HepG2 (cell line): ENCODE measurements at regions not wholly inside any gene's neighbourhood (a gene's known extent, or its start where the extent isn't known, plus 50 kb on each side); places are given as distances from the start of the nearest gene placed in this dataset.

Experiments
- FOSL2 ChIP-seq: sonication (generic); formaldehyde crosslinking; IDR thresholded peaks from 2 replicates; pipeline ENCODE4 v1.4.0; 2020; ENCODE audit warnings: missing genetic modification reagents
- GLI4 ChIP-seq: sonication (generic); formaldehyde crosslinking; IDR thresholded peaks from 2 replicates; pipeline ENCODE4 v1.5.1; 2020; ENCODE audit warnings: missing genetic modification reagents, mild to moderate bottlenecking, moderate library complexity, borderline replicate concordance
- KDM2A ChIP-seq: sonication (generic); formaldehyde crosslinking; IDR thresholded peaks from 2 replicates; pipeline ENCODE4 v1.4.0; 2020; ENCODE audit warnings: low read depth, missing genetic modification reagents, borderline replicate concordance
- NFYC ChIP-seq: IDR thresholded peaks from 2 replicates; pipeline ENCODE4 v1.6.1; 2016; ENCODE audit warnings: missing genetic modification reagents, missing compliant biosample characterization
- PHF5A ChIP-seq: IDR thresholded peaks from one replicate; pipeline ENCODE4 v1.6.1; 2018; ENCODE audit warnings: low read depth, missing genetic modification reagents; ENCODE audit not compliant: unreplicated experiment
- PRMT3 ChIP-seq: sonication (generic); formaldehyde crosslinking; IDR thresholded peaks from 2 replicates; pipeline ENCODE4 v1.8.1; 2022; ENCODE audit warnings: low read depth, mild to moderate bottlenecking, moderate library complexity, missing genetic modification reagents, borderline replicate concordance
- PRPF4 ChIP-seq: fragments of 200-400 bp; formaldehyde crosslinking; IDR thresholded peaks from 2 replicates; pipeline ENCODE4 v1.6.1; 2016; ENCODE audit warnings: low read length, low read depth; ENCODE audit not compliant: poor library complexity, severe bottlenecking
- ZBTB3 ChIP-seq: sonication (generic); formaldehyde crosslinking; IDR thresholded peaks from 2 replicates; pipeline ENCODE4 v1.4.0; 2020; ENCODE audit warnings: low read depth, mild to moderate bottlenecking, moderate library complexity, missing genetic modification reagents, borderline replicate concordance
- ZBTB7A ChIP-seq: sonication (generic); formaldehyde crosslinking; IDR thresholded peaks from 2 replicates; pipeline ENCODE4 v1.8.0; 2022; ENCODE audit warnings: mild to moderate bottlenecking, missing genetic modification reagents
- ZFAT ChIP-seq: sonication (generic); formaldehyde crosslinking; conservative IDR thresholded peaks from 2 replicates; pipeline ENCODE4 v1.8.1; 2023; ENCODE audit warnings: missing genetic modification reagents, inconsistent platforms
- ZFP90 ChIP-seq: sonication (generic); formaldehyde crosslinking; IDR thresholded peaks from 2 replicates; pipeline ENCODE4 v1.8.0; 2022; ENCODE audit warnings: missing genetic modification reagents, mild to moderate bottlenecking, inconsistent platforms, borderline replicate concordance
- ZNF225 ChIP-seq: sonication (generic); formaldehyde crosslinking; IDR thresholded peaks from 2 replicates; pipeline ENCODE4 v1.4.0; 2020; ENCODE audit warnings: mild to moderate bottlenecking, missing genetic modification reagents
- ZNF44 ChIP-seq: sonication (generic); formaldehyde crosslinking; IDR thresholded peaks from 2 replicates; pipeline ENCODE4 v1.5.1; 2020; ENCODE audit warnings: mild to moderate bottlenecking, missing genetic modification reagents
- ZNF496 ChIP-seq: sonication (generic); formaldehyde crosslinking; IDR thresholded peaks from 2 replicates; pipeline ENCODE4 v1.8.1; 2023; ENCODE audit warnings: mild to moderate bottlenecking, moderate library complexity, missing genetic modification reagents; ENCODE audit not compliant: insufficient replicate concordance
- ZNF564 ChIP-seq: sonication (generic); formaldehyde crosslinking; IDR thresholded peaks from 2 replicates; pipeline ENCODE4 v1.8.1; 2023; ENCODE audit warnings: mild to moderate bottlenecking, missing genetic modification reagents
- ZNF569 ChIP-seq: sonication (generic); formaldehyde crosslinking; IDR thresholded peaks from 2 replicates; pipeline ENCODE4 v1.5.0; 2020; ENCODE audit warnings: mild to moderate bottlenecking, missing genetic modification reagents, moderate library complexity, borderline replicate concordance
- ZNF577 ChIP-seq: sonication (generic); formaldehyde crosslinking; IDR thresholded peaks from 2 replicates; pipeline ENCODE4 v1.4.0; 2020; ENCODE audit warnings: mild to moderate bottlenecking, low read depth, missing genetic modification reagents, borderline replicate concordance
- ZNF724P ChIP-seq: sonication (generic); formaldehyde crosslinking; IDR thresholded peaks from 2 replicates; pipeline ENCODE4 v1.8.0; 2022; ENCODE audit warnings: missing genetic modification reagents, borderline replicate concordance
- ZSCAN9 ChIP-seq: IDR thresholded peaks from 2 replicates; pipeline ENCODE4 v1.6.1; 2016; ENCODE audit warnings: borderline replicate concordance
- TF ChIP-seq, protein P1 (sequence below): IDR thresholded peaks from 2 replicates; pipeline ENCODE4 v1.6.1; 2018; ENCODE audit warnings: missing genetic modification reagents, mild to moderate bottlenecking, missing compliant biosample characterization
- TF ChIP-seq, protein P2 (sequence below): sonication (generic); formaldehyde crosslinking; IDR thresholded peaks from 2 replicates; pipeline ENCODE4 v1.5.0; 2020; ENCODE audit warnings: missing genetic modification reagents
- TF ChIP-seq, protein P3 (sequence below): sonication (generic); formaldehyde crosslinking; IDR thresholded peaks from 2 replicates; pipeline ENCODE4 v1.4.0; 2020; ENCODE audit warnings: missing genetic modification reagents
- TF ChIP-seq, protein P4 (sequence below): sonication (generic); formaldehyde crosslinking; IDR thresholded peaks from 2 replicates; pipeline ENCODE4 v1.4.0; 2020; ENCODE audit warnings: missing genetic modification reagents

DNA sequence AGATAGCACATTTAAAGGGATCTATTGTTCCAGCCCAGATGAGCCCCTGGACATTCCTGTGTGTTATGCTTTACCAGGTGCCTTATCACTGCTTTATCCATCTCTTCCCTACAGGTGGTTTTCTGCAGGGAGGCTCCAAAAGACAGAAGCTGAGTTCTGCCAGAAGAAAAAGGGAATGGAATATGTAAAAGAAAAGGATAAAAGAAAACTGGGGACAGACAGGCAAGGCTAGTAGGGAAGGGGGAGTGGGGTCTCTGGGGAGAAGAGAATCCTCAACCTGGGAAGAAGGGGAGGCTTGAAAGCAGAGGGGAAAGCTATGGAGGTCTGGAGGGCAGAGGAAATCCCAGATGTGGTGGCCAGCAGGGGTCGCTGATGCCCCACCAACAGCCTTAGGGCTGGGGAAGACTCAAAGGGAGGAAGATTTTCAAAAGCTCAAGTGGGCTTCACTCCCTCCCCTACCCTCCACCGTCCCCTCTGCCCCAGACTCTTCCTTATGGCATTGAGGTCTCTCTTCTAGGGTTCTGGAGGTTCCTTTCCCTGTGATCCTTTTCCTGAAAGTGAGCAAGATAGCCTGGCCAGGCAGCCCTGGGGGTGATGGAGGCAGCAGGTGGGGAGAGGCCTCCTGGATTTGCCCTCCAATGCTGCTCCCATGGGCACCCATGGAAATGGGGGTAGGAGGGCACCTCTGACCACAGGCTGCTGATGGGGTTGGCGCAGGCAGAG is 178.1 kb upstream of the PKDCC start (continued):
- TF ChIP-seq FOSL2 = no peak; the same call in 1 of the 2 replicates
- no peak for TF ChIP-seq ZNF577 (CRISPR knock-in tag)
- TF ChIP-seq ZSCAN9 (CRISPR knock-in tag) = no peak
- TF ChIP-seq, protein P1, sequence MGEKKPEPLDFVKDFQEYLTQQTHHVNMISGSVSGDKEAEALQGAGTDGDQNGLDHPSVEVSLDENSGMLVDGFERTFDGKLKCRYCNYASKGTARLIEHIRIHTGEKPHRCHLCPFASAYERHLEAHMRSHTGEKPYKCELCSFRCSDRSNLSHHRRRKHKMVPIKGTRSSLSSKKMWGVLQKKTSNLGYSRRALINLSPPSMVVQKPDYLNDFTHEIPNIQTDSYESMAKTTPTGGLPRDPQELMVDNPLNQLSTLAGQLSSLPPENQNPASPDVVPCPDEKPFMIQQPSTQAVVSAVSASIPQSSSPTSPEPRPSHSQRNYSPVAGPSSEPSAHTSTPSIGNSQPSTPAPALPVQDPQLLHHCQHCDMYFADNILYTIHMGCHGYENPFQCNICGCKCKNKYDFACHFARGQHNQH (CRISPR knock-in tag) = peak; percentile 59; the same call in 1 of the 2 replicates
- TF ChIP-seq, protein P2, sequence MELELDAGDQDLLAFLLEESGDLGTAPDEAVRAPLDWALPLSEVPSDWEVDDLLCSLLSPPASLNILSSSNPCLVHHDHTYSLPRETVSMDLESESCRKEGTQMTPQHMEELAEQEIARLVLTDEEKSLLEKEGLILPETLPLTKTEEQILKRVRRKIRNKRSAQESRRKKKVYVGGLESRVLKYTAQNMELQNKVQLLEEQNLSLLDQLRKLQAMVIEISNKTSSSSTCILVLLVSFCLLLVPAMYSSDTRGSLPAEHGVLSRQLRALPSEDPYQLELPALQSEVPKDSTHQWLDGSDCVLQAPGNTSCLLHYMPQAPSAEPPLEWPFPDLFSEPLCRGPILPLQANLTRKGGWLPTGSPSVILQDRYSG (CRISPR knock-in tag) = no peak
- TF ChIP-seq PRPF4 = no peak
- no peak for TF ChIP-seq ZNF496 (CRISPR knock-in tag)
- TF ChIP-seq GLI4 = no peak
- TF ChIP-seq NFYC = no peak
- no peak for TF ChIP-seq ZFAT (CRISPR knock-in tag)
- no peak for TF ChIP-seq ZFP90 (CRISPR knock-in tag)
- TF ChIP-seq PHF5A (CRISPR knock-in tag) = no peak
- no peak for TF ChIP-seq ZNF564 (CRISPR knock-in tag)
- TF ChIP-seq, protein P3, sequence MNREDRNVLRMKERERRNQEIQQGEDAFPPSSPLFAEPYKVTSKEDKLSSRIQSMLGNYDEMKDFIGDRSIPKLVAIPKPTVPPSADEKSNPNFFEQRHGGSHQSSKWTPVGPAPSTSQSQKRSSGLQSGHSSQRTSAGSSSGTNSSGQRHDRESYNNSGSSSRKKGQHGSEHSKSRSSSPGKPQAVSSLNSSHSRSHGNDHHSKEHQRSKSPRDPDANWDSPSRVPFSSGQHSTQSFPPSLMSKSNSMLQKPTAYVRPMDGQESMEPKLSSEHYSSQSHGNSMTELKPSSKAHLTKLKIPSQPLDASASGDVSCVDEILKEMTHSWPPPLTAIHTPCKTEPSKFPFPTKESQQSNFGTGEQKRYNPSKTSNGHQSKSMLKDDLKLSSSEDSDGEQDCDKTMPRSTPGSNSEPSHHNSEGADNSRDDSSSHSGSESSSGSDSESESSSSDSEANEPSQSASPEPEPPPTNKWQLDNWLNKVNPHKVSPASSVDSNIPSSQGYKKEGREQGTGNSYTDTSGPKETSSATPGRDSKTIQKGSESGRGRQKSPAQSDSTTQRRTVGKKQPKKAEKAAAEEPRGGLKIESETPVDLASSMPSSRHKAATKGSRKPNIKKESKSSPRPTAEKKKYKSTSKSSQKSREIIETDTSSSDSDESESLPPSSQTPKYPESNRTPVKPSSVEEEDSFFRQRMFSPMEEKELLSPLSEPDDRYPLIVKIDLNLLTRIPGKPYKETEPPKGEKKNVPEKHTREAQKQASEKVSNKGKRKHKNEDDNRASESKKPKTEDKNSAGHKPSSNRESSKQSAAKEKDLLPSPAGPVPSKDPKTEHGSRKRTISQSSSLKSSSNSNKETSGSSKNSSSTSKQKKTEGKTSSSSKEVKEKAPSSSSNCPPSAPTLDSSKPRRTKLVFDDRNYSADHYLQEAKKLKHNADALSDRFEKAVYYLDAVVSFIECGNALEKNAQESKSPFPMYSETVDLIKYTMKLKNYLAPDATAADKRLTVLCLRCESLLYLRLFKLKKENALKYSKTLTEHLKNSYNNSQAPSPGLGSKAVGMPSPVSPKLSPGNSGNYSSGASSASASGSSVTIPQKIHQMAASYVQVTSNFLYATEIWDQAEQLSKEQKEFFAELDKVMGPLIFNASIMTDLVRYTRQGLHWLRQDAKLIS (CRISPR knock-in tag) = no peak
- TF ChIP-seq PRMT3 (CRISPR knock-in tag) = no peak
- TF ChIP-seq, protein P4, sequence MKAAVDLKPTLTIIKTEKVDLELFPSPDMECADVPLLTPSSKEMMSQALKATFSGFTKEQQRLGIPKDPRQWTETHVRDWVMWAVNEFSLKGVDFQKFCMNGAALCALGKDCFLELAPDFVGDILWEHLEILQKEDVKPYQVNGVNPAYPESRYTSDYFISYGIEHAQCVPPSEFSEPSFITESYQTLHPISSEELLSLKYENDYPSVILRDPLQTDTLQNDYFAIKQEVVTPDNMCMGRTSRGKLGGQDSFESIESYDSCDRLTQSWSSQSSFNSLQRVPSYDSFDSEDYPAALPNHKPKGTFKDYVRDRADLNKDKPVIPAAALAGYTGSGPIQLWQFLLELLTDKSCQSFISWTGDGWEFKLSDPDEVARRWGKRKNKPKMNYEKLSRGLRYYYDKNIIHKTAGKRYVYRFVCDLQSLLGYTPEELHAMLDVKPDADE (CRISPR knock-in tag) = no peak
- no peak for TF ChIP-seq ZNF569
- 0 out of 2 replicates have a peak, but pooled peaks have one; percentile 76 for TF ChIP-seq ZNF44
- no peak for TF ChIP-seq ZBTB7A (CRISPR knock-in tag)
- TF ChIP-seq ZNF225 (CRISPR knock-in tag) = no peak
- TF ChIP-seq KDM2A (CRISPR knock-in tag) = peak; percentile 39; the same call in 1 of the 2 replicates
- TF ChIP-seq ZBTB3 = no peak
- TF ChIP-seq ZNF724P (CRISPR knock-in tag) = no peak
